GM23248 (cell line): ENCODE measurements at regions not wholly inside any gene's neighbourhood (a gene's known extent, or its start where the extent isn't known, plus 50 kb on each side); places are given as distances from the start of the nearest gene placed in this dataset.

Source experiments
- DNase-seq: peaks from one replicate; pipeline ENCODE4 v3.0.0-alpha.2; 2015
- H2AFZ ChIP-seq: fragments of 200-600 bp; sonication (generic); 2 replicates; pipeline ENCODE4 v1.6.1; 2016; ENCODE audit warnings: antibody characterized with exemption
- H3F3A ChIP-seq: fragments of 200-600 bp; sonication (generic); 2 replicates; pipeline ENCODE4 v1.6.1; 2016; ENCODE audit warnings: mild to moderate bottlenecking, antibody characterized with exemption, mixed run types; ENCODE audit not compliant: insufficient read depth
- H3K27ac ChIP-seq: fragments of 200-600 bp; sonication (generic); 2 replicates; pipeline ENCODE4 v1.5.1; 2016; ENCODE audit warnings: mild to moderate bottlenecking
- H3K27me3 ChIP-seq: fragments of 200-600 bp; sonication (generic); replicated peaks from 2 replicates; pipeline ENCODE4 v1.6.1; 2016; ENCODE audit warnings: mild to moderate bottlenecking; ENCODE audit not compliant: insufficient read depth
- H3K36me3 ChIP-seq: fragments of 200-600 bp; sonication (generic); 2 replicates; pipeline ENCODE4 v1.6.1; 2016; ENCODE audit warnings: low read depth, mild to moderate bottlenecking
- H3K4me1 ChIP-seq: fragments of 200-600 bp; sonication (generic); 2 replicates; pipeline ENCODE4 v1.6.1; 2016; ENCODE audit warnings: mild to moderate bottlenecking; ENCODE audit not compliant: insufficient read depth
- H3K4me2 ChIP-seq: fragments of 200-600 bp; sonication (generic); one replicate; pipeline ENCODE4 v1.6.1; 2016; ENCODE audit warnings: mild to moderate bottlenecking; ENCODE audit not compliant: unreplicated experiment
- H3K4me3 ChIP-seq: fragments of 200-600 bp; sonication (generic); 2 replicates; pipeline ENCODE4 v1.5.1; 2016; ENCODE audit warnings: mild to moderate bottlenecking
- H3K79me2 ChIP-seq: fragments of 200-600 bp; sonication (generic); 2 replicates; pipeline ENCODE4 v1.6.1; 2016; ENCODE audit warnings: mild to moderate bottlenecking; ENCODE audit not compliant: insufficient read depth
- H3K9ac ChIP-seq: fragments of 200-600 bp; sonication (generic); 2 replicates; pipeline ENCODE4 v1.6.1; 2016; ENCODE audit warnings: mild to moderate bottlenecking
- H3K9me2 ChIP-seq: fragments of 200-600 bp; sonication (generic); 2 replicates; pipeline ENCODE4 v1.6.1; 2016; ENCODE audit warnings: mixed run types, mild to moderate bottlenecking, moderate library complexity; ENCODE audit not compliant: insufficient read depth
- H3K9me3 ChIP-seq: fragments of 200-600 bp; sonication (generic); one replicate; pipeline ENCODE4 v1.6.1; 2017; ENCODE audit warnings: low read depth
- H4K20me1 ChIP-seq: fragments of 200-600 bp; sonication (generic); 2 replicates; pipeline ENCODE4 v1.6.0; 2016; ENCODE audit not compliant: insufficient read depth
- EZH2 ChIP-seq: fragments of 200-600 bp; sonication (generic); IDR thresholded peaks from 2 replicates; pipeline ENCODE4 v1.6.1; 2018; ENCODE audit warnings: antibody characterized with exemption, mild to moderate bottlenecking; ENCODE audit not compliant: insufficient read depth, poor library complexity, severe bottlenecking
- EZH2phosphoT487 ChIP-seq: fragments of 200-600 bp; sonication (generic); IDR thresholded peaks from 2 replicates; pipeline ENCODE4 v1.6.1; 2018; ENCODE audit warnings: antibody characterized with exemption, moderate library complexity, mild to moderate bottlenecking, low read depth; ENCODE audit not compliant: insufficient read depth
- WGBS, 2 experiments: methylation state at CpG; one replicate each; pipeline ENCODE4 v1.1.6; 2015 to 2017; ENCODE audit warnings: low lambda C conversion rate in 2 of 2, low coverage in 1 of 2; ENCODE audit errors: missing lambda C conversion rate in 2 of 2; 5-methylcytosine and 5-hydroxymethylcytosine counted together
- in situ Hi-C: fragments of 300-500 bp; cut with MboI; formaldehyde crosslinking; loops from 2 replicates; pipeline ENCODE4 v1.15.0; 2020

- in situ Hi-C loops = no loop called here
- WGBS, 2 experiments = 75 to 78% methylated on average over 13 of the region's 13 CpGs
Measured at GRCh38 chr19:31074199-31075125, 274.8 kb downstream of the TSHZ3 start.

GRCh38 chr19:31073485-31074198 lies 275.6 kb downstream of the TSHZ3 start:
- no peaks in the 10 kb centered on the region for H3K9me3 ChIP-seq
- no peak for DNase-seq
- in situ Hi-C loops = no loop called here
- H3K79me2 ChIP-seq = no peaks in the 10 kb centered on the region
- no peak for TF ChIP-seq EZH2phosphoT487
- no peak for TF ChIP-seq EZH2
- H3K27me3 ChIP-seq = peaks cover 2% of the 10 kb centered on the region; the same call in 1 of the 2 replicates
- no peak overlapping the region for H3K27ac ChIP-seq
- no peaks in the 10 kb centered on the region for H3K9me2 ChIP-seq
- WGBS, 2 experiments = 61 to 66% methylated on average over 9 of the region's 9 CpGs
- no peak overlapping the region for H2AFZ ChIP-seq
- H3K36me3 ChIP-seq = no peaks in the 10 kb centered on the region
- no peak overlapping the region for H3K4me3 ChIP-seq
- H3K4me2 ChIP-seq = no peak overlapping the region
- H3F3A ChIP-seq = no peaks in the 10 kb centered on the region
- H4K20me1 ChIP-seq = no peaks in the 10 kb centered on the region
- no peak overlapping the region for H3K9ac ChIP-seq
- no peaks in the 10 kb centered on the region for H3K4me1 ChIP-seq

More at GRCh38 chr19:31074199-31075125, 274.8 kb downstream of the TSHZ3 start:
- Histone ChIP-seq H3K36me3 (no peaks in the 10 kb centered on the region), H3F3A (no peaks in the 10 kb centered on the region), H3K9me3 (no peaks in the 10 kb centered on the region), H3K4me1 (no peaks in the 10 kb centered on the region), H3K4me3 (no peak overlapping the region), H3K9ac (no peak overlapping the region), H3K4me2 (no peak overlapping the region), H3K27ac (no peak overlapping the region), H3K27me3 (peaks cover 10% of the 10 kb centered on the region; the same call in 1 of the 2 replicates), H3K79me2 (no peaks in the 10 kb centered on the region), H3K9me2 (no peaks in the 10 kb centered on the region), H2AFZ (no peak overlapping the region), H4K20me1 (no peaks in the 10 kb centered on the region)
- TF ChIP-seq EZH2phosphoT487 = no peak
- no peak for TF ChIP-seq EZH2
- DNase-seq = no peak

GRCh38 chr19:31072451-31072850 lies 276.8 kb downstream of the TSHZ3 start:
- Histone ChIP-seq H3K4me1 (no peaks in the 10 kb centered on the region), H3K36me3 (no peaks in the 10 kb centered on the region), H4K20me1 (no peaks in the 10 kb centered on the region), H3K27me3 (no peaks in the 10 kb centered on the region; the same call in 1 of the 2 replicates), H3K27ac (no peak overlapping the region), H3F3A (no peaks in the 10 kb centered on the region), H3K4me3 (no peak overlapping the region), H3K79me2 (no peaks in the 10 kb centered on the region), H3K9ac (no peak overlapping the region), H3K9me3 (no peaks in the 10 kb centered on the region), H3K9me2 (no peaks in the 10 kb centered on the region), H2AFZ (no peak overlapping the region), H3K4me2 (no peak overlapping the region)
- WGBS, 2 experiments = 90 to 100% methylated on average over 1 of the region's 1 CpG
- in situ Hi-C loops = no loop called here
- no peak for DNase-seq
- TF ChIP-seq EZH2phosphoT487 (no peak), EZH2 (no peak)

GRCh38 chr19:31071136-31071855 lies 277.9 kb downstream of the TSHZ3 start:
- H3K27me3 ChIP-seq = no peaks in the 10 kb centered on the region; the same call in 1 of the 2 replicates
- H3F3A ChIP-seq = no peaks in the 10 kb centered on the region
- DNase-seq = no peak
- no peak overlapping the region for H3K27ac ChIP-seq
- H3K4me3 ChIP-seq = no peak overlapping the region
- no peak overlapping the region for H3K9ac ChIP-seq
- no peaks in the 10 kb centered on the region for H4K20me1 ChIP-seq
- no peaks in the 10 kb centered on the region for H3K36me3 ChIP-seq
- peaks cover 5% of the 10 kb centered on the region; the same call in 1 of the 2 replicates for H3K4me1 ChIP-seq
- no peak overlapping the region for H2AFZ ChIP-seq
- H3K79me2 ChIP-seq = no peaks in the 10 kb centered on the region
- H3K9me2 ChIP-seq = no peaks in the 10 kb centered on the region
- H3K9me3 ChIP-seq = no peaks in the 10 kb centered on the region
- WGBS, 2 experiments = 86 to 92% methylated on average over 11 of the region's 11 CpGs
- TF ChIP-seq EZH2 (no peak), EZH2phosphoT487 (no peak)
- H3K4me2 ChIP-seq = no peak overlapping the region
- in situ Hi-C loops = no loop called here
